CD4-positive, alpha-beta T cell treated with Interleukin-10 for 1 hour (primary cell): ENCODE measurements at regions not wholly inside any gene's neighbourhood (a gene's known extent, or its start where the extent isn't known, plus 50 kb on each side); places are given as distances from the start of the nearest gene placed in this dataset.
"Not testable (repeated sequence)": the region's sequence is repeated elsewhere in the genome, so short reads cannot be mapped to it uniquely, and the experiment has no call there.

ENCODE experiments used
- DNase-seq: peaks from one replicate; pipeline ENCODE4 v3.0.0-alpha.2; 2020

DNA sequence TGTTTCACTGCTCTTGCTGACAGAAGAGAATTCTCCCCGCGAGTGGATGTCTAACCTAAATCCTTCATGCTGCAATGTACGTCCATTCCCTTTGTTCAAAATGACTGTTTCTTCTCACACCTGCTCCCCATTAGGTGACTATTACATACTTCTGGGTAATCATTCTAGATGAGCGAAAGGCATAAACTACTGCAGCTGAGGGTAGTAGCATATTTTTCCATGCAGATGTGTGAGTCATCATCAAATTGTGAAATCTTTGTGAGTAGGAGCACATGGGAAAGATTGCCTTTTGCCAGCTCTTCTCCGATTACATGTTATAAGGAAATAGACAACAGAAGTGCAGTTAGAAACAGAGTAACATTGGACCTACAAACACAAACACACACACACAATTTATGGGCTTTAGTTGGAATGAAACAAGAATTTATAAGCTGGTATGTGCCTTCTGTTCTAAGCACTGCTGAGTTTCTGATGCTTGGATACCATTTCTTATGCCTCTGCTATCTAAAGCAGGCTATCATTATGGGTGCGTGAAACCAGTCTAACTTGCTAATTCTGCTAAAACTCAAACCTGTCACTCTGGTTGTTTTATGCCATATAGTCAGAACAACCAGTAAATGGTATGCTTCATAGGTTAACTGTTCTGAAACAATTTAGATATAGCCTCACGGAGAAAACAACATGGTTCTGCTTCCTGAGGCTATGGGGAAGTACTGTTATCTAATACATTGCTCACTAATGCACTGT, 346.9 kb upstream of the PSMD7 start:
- DNase-seq, result no peak

DNA sequence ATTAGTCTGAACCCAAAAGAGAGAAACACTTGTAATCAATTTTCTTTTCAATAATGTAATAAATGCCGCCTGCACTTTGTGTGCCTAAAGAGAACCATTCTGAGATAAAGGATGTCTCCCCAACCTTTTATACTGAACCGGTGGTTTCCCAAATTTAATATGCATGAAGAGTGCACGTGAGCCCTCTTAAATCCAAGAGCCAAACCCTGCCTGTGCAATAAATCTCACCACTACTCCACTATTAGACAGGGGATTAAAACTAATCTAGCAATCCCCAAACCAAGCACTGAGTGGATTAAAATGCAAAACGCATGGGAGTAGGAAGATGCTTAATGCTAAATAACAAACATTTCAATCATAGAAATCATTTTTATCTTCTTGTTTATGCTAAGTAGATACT, 351.0 kb upstream of the PSMD7 start:
- no peak for DNase-seq

GRCh38 chr16:73943184-73943583, 353.4 kb upstream of the PSMD7 start:
- not testable (repeated sequence) for DNase-seq

- DNase-seq, result not testable (repeated sequence)
These were observed 355.8 kb upstream of the PSMD7 start for GRCh38 chr16:73940786-73941185.

GRCh38 chr16:73923951-73924350, 372.7 kb upstream of the PSMD7 start:
- no peak for DNase-seq

DNA sequence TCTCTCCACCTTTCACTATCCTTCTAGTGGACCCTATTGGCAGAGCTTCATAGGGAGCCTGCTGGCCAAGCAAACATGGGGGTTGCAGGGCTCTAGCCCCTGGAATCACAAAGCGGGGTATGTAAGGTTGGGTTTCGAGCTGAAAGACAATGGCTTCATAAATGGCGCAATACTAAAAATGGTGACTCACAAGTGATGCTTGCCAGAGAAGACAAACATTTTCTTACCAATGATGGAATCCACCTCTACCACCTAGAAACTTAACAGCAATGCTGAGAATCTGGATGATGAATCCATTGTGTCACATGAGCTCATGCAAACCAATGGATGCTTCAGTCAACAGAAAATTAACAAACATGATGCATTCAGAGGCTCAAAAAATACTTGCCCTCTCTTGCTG, 375.3 kb upstream of the PSMD7 start:
- DNase-seq, result no peak

GRCh38 chr16:73916829-73917594, 379.6 kb upstream of the PSMD7 start:
- DNase-seq, result no peak

- DNase-seq, result no peak
These were observed 380.7 kb upstream of the PSMD7 start for GRCh38 chr16:73915935-73916334.

- no peak for DNase-seq
These were observed 381.5 kb upstream of the PSMD7 start for GRCh38 chr16:73915140-73915539.

GRCh38 chr16:73912850-73913249, 383.8 kb upstream of the PSMD7 start:
- no peak for DNase-seq

DNA sequence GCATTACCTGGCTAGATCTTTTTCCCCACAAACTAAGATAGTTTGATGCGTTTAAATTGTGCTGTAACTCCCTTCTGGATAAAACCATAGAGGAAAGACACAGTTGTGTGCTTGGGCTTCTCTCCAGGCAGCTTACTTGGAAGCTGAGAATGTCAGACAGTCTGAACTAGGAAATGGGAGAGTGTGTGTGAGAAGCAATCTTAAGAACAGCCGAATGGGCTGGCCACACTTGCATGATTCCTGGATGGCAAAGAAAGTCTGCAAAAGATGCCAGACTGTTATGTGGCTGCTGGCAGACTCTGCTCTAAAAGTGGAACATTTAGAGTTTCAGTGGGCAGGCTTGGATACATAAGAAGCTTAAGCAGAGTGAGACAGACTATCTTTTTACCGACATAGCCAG, 384.3 kb upstream of the PSMD7 start:
- no peak for DNase-seq

DNA sequence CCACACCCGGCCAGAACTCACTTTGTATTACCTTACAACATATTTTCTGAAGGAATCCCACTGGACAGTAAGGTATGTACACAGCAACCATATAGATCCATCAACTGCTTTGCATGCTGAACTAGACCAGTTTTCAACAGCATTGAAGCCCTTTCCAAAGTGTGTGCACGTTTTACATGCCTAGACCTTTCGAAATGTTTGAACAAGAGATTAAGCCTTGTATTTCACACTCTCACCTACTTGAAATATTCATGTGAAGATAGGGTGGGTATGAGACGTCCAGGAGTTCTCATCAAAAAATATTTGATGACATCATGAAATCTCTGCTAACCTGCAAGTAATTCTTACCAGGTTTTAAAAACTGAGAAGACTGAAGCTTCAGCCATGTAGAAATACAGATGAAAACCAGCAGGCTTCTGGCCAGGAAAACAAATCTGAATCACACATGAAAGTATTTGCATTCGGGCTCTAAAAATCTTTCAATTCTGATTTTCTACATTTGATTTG, 387.0 kb upstream of the PSMD7 start:
- no peak for DNase-seq

DNA sequence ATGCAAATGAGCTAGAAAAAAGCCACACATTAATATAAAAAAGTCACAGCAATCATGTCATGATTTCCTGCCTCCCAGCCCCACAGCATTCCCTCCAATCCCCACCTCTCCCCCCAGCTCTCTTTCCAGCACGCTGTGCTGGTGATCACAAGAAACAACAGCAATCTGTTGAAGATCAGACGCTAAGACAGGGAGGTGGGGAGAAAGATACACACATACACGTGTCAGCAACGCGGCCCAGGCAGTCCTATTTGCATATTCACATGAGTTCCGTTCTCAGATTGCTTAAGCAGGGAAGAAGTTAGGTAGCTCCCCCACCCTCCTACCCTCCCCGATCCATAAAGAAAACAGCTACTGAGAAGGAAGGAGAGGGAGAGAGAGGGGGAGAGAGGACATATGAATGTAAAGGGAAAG, 405.5 kb upstream of the PSMD7 start:
- no peak for DNase-seq

DNA sequence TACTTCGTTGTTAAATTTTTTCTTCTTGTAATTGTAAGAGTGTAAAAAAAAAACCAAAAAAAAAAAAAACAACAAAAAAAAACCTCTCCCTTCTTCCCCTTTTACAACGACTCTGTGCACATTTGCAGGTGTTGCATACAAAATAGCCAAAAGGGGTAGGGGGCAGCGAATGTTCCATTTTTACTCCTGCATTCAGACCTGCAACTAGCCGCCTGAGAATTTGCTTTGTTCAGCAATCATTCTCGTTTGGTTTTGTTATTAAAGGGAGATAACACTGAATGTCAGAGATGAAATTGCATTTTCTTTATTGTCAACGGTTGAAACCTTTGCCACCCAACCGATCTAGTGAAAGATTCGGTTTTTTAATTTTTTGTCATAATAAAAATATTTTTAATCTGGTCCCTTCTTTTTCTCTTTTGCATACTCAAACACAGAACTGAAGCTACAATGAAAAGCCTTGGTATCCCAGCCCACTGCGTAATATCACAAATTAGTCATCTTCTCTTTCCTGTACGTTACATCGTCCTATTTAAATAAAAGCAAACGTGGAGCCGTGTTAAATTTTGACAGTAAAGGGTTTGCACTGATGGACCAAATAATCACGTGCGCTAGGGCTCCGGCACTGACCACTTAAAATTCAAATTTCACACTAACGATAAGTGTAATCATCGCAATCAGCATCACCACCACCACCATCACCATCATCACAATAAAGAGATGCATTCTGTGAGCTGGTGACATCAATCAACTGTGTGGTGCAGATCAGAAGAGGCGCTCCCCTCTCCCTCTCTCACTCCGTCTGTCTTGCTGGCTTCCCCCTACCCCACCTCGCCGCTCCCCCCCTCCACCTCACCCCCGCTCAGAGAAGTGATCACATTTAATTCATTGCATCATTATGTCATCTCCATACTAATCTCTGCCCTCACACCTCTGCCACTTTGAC, 406.2 kb upstream of the PSMD7 start:
- DNase-seq, result no peak

DNA sequence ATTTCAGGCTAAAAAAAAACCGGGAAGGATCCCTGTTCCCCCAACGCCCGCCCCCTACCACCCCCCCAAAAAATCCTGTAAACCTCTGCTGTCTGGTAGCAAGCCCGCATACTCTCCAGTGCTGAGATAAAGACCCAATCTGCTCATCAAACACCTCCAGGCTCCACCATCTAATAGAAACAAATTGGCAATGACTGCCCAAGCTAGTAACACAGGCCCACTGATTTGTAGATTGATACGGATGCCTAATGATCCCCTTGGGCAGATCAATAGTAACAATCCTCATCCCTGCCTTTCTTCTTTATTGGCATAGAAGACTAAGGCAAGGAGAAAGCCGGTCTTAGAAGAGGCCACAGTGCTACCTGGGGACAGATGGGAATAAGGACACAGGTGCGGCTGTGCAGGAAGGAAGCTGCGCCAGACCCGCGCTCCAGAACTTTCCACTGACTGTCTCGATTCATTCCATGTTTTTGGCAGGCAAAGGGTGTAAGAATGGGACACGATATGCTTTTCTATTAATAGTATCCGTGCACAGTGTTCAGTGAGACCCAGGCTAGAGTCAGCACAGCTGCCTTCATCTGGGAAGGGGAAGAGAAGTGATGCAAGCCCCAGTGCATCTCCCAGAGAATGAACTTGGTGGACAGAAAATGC, 407.6 kb upstream of the PSMD7 start:
- no peak for DNase-seq

DNA sequence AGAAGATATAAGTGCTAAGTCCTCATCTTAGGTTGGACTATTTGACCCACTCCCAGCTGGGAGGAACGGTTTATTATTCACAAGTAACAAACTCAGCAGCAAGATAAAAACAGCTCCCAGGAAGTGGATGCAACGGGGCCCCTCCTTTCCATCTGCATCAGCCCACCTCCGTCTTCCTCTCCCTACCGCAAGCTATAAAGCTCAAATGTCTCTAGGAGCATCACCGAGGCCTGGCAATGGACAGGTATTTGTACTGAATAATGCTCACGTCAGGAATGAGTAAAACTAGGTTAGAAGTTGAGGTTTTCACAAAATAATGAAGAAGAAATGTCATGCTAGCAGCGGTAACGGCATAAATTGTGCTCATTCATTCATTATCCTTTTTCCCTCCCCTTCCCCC, 408.7 kb upstream of the PSMD7 start:
- no peak for DNase-seq

GRCh38 chr16:73886426-73886825, 410.2 kb upstream of the PSMD7 start:
- no peak for DNase-seq

- DNase-seq, result no peak
These were observed 411.3 kb upstream of the PSMD7 start for GRCh38 chr16:73885319-73885718.

DNA sequence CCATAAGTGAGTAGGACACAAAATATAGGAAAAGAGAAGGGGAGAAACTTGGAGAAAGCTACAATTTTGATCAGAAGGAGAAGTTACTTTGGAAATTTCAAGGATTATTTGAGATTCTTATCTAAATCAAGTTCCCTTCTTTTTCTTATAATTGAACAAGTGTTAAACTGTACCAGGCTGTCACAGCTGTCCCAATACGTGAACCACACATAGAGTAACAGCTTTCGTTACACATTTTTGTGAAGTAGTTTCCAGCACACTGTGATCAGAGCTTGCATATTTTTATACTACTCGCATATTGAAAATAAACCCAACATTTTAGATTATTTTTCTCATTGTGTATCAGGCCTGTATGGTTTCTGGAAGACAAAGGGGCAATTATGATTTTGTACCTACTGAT, 412.8 kb upstream of the PSMD7 start:
- no peak for DNase-seq

- no peak for DNase-seq
These were observed 413.5 kb upstream of the PSMD7 start for GRCh38 chr16:73883126-73883525.

DNA sequence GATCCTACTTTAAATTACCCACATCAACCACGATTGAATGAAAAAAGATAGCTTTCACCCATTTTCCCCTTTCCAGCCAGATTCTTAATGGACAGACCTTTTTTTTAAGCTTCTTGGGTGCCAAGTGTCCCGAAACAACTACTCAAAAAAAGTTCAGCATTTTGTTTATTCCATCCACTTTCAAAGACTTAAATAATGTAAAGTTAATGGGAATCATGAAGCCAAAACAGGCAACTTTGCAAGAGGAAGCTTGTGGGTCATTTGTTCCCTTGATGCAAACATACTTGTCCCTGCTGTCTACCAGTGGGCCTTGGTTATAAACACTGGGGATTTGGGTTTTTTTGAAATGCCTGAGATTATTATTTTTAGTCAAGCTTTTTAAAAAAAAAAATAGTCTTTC, 414.0 kb upstream of the PSMD7 start:
- no peak for DNase-seq

GRCh38 chr16:73882033-73882432, 414.6 kb upstream of the PSMD7 start:
- DNase-seq, result no peak

DNA sequence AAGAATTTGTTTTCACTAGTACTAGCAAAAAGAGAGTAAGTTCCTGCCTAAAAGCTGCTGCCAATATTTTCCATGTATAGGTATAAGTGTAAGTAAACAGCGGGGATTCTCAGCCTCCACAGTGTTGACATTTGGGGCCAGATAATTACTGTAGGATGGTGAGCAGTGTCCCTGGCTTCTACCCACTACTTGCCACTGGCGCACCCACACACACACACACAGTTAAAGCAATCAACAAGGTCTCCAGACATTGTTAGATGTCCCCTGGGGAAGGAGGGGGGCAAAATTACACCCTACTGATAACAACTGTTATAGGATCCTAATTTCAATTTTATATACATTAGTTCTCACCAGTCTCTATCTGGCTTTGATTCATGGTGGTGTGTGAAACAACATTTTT, 417.0 kb upstream of the PSMD7 start:
- DNase-seq, result no peak
